ENCODE measurements at regions not wholly inside any gene's neighbourhood (a gene's known extent, or its start where the extent isn't known, plus 50 kb on each side); places are given as distances from the start of the nearest gene placed in this dataset.
"Not testable (repeated sequence)": the region's sequence is repeated elsewhere in the genome, so short reads cannot be mapped to it uniquely, and the experiment has no call there.

DNA sequence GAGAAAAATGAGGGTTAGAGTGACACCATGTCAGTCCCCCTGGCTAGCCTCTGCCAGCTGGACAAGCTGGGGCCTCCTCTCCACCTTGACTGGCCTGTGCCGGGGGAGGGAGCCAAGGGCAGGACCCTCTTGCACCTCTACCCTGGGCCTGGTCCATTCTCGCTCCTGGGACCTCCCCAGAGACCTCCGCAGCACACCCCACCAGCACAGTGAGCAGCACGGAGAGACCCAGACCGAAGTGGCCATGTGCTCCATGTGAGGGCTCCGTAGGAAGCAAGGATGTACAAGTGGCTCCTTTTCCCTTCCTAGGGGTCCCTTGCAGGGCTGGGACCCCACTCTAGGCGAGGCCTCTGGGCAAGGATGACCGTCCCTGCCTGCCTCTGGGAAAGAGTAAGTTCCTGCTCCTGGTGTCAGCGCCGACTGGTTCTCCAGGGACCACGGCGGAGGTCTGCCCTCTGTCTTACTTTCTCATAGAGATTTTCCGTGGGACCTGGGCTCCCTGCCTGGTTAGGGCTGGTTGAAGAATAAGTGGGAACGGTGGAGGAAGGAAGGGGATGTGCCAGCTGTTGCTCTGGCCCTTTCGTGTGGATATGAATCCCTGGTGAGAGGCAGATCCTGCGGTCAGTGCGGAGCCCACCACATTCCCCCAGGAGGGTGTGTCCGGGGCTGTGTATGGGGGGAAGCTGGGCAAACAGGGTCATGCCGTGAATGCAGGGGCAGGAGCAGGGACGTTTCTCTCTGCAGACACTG lies 124.2 kb downstream of the METRNL start:
- no peak for DNase-seq (ENCODE audit: low read depth)

DNA sequence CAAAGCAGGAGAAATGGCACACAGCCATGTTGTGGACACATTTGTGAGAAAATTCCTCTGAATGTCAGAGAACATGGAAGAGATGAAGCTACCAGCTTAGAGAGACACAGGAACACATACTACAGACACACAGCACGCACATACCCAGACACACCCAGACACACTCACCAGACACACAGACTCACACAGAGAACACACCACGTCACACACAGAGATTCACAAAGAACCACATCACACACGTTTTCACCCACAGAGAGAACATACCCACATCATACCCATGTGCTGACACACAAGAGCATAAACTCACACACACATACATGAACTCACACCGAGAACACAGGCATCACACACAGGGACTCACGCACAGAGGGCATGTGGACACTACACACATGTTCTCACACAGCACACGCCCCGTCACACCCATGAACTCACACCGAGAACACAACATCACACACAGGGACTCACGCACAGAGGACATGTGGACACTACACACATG lies 124.9 kb downstream of the METRNL start:
- DNase-seq (ENCODE audit: low read depth): no peak

DNA sequence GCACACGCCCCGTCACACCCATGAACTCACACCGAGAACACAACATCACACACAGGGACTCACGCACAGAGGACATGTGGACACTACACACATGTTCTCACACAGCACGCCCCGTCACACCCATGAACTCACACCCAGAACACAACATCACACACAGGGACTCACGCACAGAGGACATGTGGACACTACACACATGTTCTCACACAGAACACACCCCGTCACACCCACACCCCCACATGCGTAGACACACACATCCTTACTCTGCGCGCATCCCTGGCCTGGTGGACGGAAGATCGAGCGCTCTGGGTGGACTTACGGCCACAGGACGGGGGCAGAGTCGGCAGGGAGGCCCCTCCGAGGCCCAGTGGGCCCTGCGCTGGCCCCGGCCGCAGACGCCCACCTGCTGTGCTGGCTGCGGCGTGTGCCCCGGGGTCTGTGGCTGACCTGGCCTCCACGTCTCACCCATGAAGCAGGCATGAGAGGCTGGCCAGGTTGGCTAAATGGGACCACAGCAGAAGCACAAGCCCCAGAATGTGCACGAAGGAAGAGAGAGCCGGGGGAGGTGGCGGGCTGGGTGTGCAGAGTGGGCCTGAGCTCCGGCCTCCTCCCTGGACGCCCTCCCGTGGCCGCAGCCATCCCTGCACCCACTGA lies 125.5 kb downstream of the METRNL start:
- DNase-seq (ENCODE audit: low read depth): not testable (repeated sequence)

DNA sequence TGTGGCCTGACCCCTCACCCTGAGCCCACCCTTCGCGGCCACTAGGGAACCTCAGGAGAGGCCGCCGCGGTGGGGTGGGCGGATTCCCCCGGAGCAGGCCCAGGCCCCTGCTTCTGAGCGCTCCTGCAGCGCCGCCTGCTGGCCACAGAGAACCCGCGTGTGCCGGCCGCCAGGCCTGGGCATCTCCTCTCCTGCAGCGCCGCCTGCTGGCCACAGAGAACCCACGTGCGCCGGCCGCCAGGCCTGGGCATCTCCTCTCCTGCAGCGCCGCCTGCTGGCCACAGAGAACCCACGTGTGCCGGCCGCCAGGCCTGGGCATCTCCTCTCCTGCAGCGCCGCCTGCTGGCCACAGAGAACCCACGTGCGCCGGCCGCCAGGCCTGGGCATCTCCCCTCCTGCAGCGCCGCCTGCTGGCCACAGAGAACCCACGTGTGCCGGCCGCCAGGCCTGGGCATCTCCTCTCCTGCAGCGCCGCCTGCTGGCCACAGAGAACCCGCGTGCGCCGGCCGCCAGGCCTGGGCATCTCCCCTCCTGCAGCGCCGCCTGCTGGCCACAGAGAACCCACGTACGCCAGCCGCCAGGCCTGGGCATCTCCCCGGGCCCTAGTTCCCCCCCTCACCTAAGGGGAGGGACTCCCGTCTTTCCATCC lies 126.1 kb downstream of the METRNL start:
- peak; percentile 58 for DNase-seq (ENCODE audit: low read depth)

DNA sequence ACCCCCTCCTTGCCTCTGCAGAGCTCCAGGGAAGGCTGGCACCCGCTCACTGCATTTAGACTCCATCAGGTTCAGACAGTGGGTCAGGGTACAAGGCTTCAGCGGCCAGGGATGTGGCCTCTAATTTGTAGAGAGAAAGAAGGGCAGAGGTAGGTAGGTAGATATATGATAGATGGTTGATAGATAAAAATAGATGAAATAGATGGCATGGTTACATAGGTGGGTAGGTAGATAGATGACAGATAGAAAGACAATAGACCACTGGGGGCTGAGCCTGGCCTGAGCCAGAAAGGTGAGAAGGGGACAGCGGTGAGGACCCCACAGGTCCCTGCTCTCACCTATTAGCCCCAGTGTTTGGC lies 126.6 kb downstream of the METRNL start:
- not testable (repeated sequence) for DNase-seq (ENCODE audit: low read depth)

DNA sequence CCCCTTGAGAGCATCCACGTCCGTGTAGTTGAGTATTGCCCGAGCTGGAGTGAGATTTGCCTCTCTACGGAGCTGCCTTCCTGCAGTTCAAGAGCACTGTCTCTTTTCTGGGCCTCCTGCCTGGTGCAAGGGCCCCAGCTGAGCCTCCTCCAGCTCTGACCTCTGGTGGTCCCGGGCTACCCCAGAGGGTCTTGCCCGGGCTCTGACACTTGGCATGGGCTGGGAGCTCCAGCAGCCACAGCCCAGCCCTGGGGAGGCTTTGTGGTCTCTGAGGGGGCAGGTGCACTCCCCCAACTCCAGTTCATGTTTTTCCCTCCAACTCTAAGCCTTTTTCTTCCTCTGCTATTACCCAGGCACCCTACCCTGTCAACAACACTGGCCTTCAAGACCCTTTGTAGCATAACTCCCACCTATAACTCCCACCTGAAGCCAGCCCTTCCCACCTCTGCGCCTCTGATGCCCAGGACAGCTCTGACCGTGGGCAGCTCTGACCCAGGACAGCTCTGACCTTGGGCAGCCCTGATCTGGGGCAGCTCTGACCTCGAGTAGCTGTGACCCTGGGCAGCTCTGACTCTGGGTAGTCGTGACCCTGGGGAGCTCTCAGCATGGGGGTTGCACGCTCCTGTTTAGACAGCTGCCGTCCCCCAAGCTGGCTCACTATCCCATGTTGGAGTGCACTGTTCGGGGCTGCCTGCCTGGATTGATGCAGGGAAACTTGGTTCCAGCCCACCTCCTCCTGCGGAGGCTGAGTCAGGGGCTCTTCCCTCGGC lies 127.6 kb downstream of the METRNL start:
- not testable (repeated sequence) for DNase-seq (ENCODE audit: low read depth)

DNA sequence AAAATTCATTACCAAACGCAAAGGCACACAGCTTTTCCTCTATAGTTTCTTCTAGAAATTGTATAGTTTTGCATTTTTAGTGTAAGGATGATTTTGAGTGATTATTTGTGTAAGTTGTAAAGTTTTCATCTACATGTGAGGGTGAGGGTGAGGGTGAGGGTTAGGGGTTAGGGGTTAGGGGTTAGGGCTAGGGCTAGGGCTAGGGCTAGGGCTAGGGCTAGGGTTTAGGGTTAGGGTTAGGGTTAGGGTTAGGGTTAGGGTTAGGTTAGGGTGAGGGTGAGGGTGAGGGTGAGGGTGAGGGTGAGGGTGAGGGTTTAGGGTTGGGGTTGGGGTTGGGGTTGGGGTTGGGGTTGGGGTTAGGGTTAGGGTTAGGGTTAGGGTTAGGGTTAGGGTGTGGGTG lies 167.6 kb downstream of the METRNL start:
- DNase-seq (ENCODE audit: low read depth): not testable (repeated sequence)
